ENCODE measurements at regions not wholly inside any gene's neighbourhood (a gene's known extent, or its start where the extent isn't known, plus 50 kb on each side); places are given as distances from the start of the nearest gene placed in this dataset.

- H3K27me3 ChIP-seq (ENCODE audit: control insufficient read depth, insufficient read depth, low read length) = no peaks in the 10 kb centered on the region
- no peak overlapping the region for H3K27ac ChIP-seq (ENCODE audit: low read length)
- TF ChIP-seq TCF7L2 (IDR thresholded peaks at IDR 0.05; ENCODE audit: low read depth, low read length) = no peak
- TF ChIP-seq SIN3A (IDR thresholded peaks at IDR 0.05; ENCODE audit: borderline replicate concordance, insufficient read depth, low read depth, low read length) = no peak
- no peak for TF ChIP-seq POLR2AphosphoS5 (IDR thresholded peaks at IDR 0.05; ENCODE audit: low read depth, low read length)
- TF ChIP-seq REST (IDR thresholded peaks at IDR 0.05; ENCODE audit: insufficient read depth in 1 of 2, low read depth in 2 of 2, low read length in 1 of 2) = no peak
- no peak for TF ChIP-seq CTCF (IDR thresholded peaks at IDR 0.05)
- intact Hi-C loops (cut with micrococcal nuclease; ENCODE audit: unreplicated experiment) (no loop called here), in situ Hi-C loops (cut with HindIII; ENCODE audit: low pct_unique_long_range_greater_than_20kb, low sequenced_read_pairs) (no loop called here)
- H3K36me3 ChIP-seq (ENCODE audit: control insufficient read depth, insufficient read depth, low read length) = no peaks in the 10 kb centered on the region
- POLR2A ChIA-PET = no interaction called here
- no peaks in the 10 kb centered on the region for H3K4me1 ChIP-seq (ENCODE audit: control insufficient read depth, insufficient read depth, low read length)
- DNase-seq (ENCODE audit: low read depth, low spot score) (no peak), ATAC-seq (no peak)
- CTCF ChIA-PET = no interaction called here
- BruUV-seq (replicated peaks) = no TSS peak
- H3K9me3 ChIP-seq (ENCODE audit: control insufficient read depth, insufficient read depth, low read depth, low read length) = no peaks in the 10 kb centered on the region
- H3K4me3 ChIP-seq (ENCODE audit: low read depth in 2 of 2, low read length in 2 of 2) = no peak overlapping the region
These were observed 220.0 kb downstream of the NEDD1 start for GRCh38 chr12:97127061-97127460.

- POLR2A ChIA-PET = no interaction called here
- H3K4me3 ChIP-seq (ENCODE audit: low read depth in 2 of 2, low read length in 2 of 2) = no peak overlapping the region
- no TSS peak for BruUV-seq (replicated peaks)
- no peaks in the 10 kb centered on the region for H3K9me3 ChIP-seq (ENCODE audit: control insufficient read depth, insufficient read depth, low read depth, low read length)
- intact Hi-C loops (cut with micrococcal nuclease; ENCODE audit: unreplicated experiment) = no loop called here
- ATAC-seq = no peak
- CTCF ChIA-PET = no interaction called here
- in situ Hi-C loops (cut with HindIII; ENCODE audit: low pct_unique_long_range_greater_than_20kb, low sequenced_read_pairs) = no loop called here
- no peaks in the 10 kb centered on the region for H3K36me3 ChIP-seq (ENCODE audit: control insufficient read depth, insufficient read depth, low read length)
- no peak for TF ChIP-seq CTCF (IDR thresholded peaks at IDR 0.05)
- no peak for TF ChIP-seq TCF7L2 (IDR thresholded peaks at IDR 0.05; ENCODE audit: low read depth, low read length)
- TF ChIP-seq REST (IDR thresholded peaks at IDR 0.05; ENCODE audit: insufficient read depth in 1 of 2, low read depth in 2 of 2, low read length in 1 of 2) = no peak
- TF ChIP-seq SIN3A (IDR thresholded peaks at IDR 0.05; ENCODE audit: borderline replicate concordance, insufficient read depth, low read depth, low read length) = no peak
- TF ChIP-seq POLR2AphosphoS5 (IDR thresholded peaks at IDR 0.05; ENCODE audit: low read depth, low read length) = no peak
- no peak overlapping the region for H3K27ac ChIP-seq (ENCODE audit: low read length)
- no peak for DNase-seq (ENCODE audit: low read depth, low spot score)
- no peaks in the 10 kb centered on the region for H3K4me1 ChIP-seq (ENCODE audit: control insufficient read depth, insufficient read depth, low read length)
- no peaks in the 10 kb centered on the region; the same call in 1 of the 2 replicates for H3K27me3 ChIP-seq (ENCODE audit: control insufficient read depth, insufficient read depth, low read length)
These were observed 224.3 kb downstream of the NEDD1 start for GRCh38 chr12:97131220-97131981.

Data from Panc1 (cell line).